Osteoblast (primary cell): ENCODE measurements at regions not wholly inside any gene's neighbourhood (a gene's known extent, or its start where the extent isn't known, plus 50 kb on each side); places are given as distances from the start of the nearest gene placed in this dataset.

Experiments used
- DNase-seq: peaks from one replicate; pipeline ENCODE4 v3.0.0; 2011; ENCODE audit warnings: low spot score, mixed read lengths; ENCODE audit not compliant: insufficient read length; ENCODE audit errors: missing footprints
- H2AFZ ChIP-seq: 2 replicates; pipeline ENCODE4 v1.6.0; 2011; ENCODE audit warnings: mild to moderate bottlenecking, low read length
- H3K27ac ChIP-seq: 2 replicates; pipeline ENCODE4 v1.5.1; 2011; ENCODE audit warnings: mild to moderate bottlenecking, low read depth, low read length, moderate library complexity
- H3K27me3 ChIP-seq: 2 replicates; pipeline ENCODE4 v1.6.0; 2012; ENCODE audit warnings: mild to moderate bottlenecking, control low read depth, inconsistent platforms, low read length, moderate library complexity; ENCODE audit not compliant: insufficient read depth
- H3K36me3 ChIP-seq: 2 replicates; pipeline ENCODE4 v1.5.1; 2011; ENCODE audit warnings: mild to moderate bottlenecking, low read length, control low read depth, moderate library complexity; ENCODE audit not compliant: insufficient read depth
- H3K4me1 ChIP-seq: 2 replicates; pipeline ENCODE4 v1.5.1; 2011; ENCODE audit warnings: mild to moderate bottlenecking, low read length, control low read depth, moderate library complexity; ENCODE audit not compliant: insufficient read depth
- H3K4me2 ChIP-seq: 2 replicates; pipeline ENCODE4 v1.6.0; 2011; ENCODE audit warnings: mild to moderate bottlenecking, low read length; ENCODE audit not compliant: insufficient read depth
- H3K4me3 ChIP-seq: fragments of 200-600 bp; sonication (generic); 3 replicates; pipeline ENCODE4 v1.5.1; 2012; ENCODE audit warnings: mild to moderate bottlenecking, low read length, inconsistent platforms; ENCODE audit not compliant: insufficient read depth
- H3K79me2 ChIP-seq: 2 replicates; pipeline ENCODE4 v1.6.0; 2012; ENCODE audit warnings: mild to moderate bottlenecking, low read length, control low read depth, inconsistent platforms; ENCODE audit not compliant: insufficient read depth
- H3K9me3 ChIP-seq: 2 replicates; pipeline ENCODE4 v1.5.1; 2011; ENCODE audit warnings: low read depth, low read length, control low read depth
- H4K20me1 ChIP-seq: 2 replicates; pipeline ENCODE4 v1.6.0; 2012; ENCODE audit warnings: mild to moderate bottlenecking, low read length, control low read depth; ENCODE audit not compliant: insufficient read depth
- CTCF ChIP-seq: IDR thresholded peaks from 2 replicates; pipeline ENCODE4 v1.5.1; 2011; ENCODE audit warnings: mild to moderate bottlenecking, low read depth, low read length, moderate library complexity; ENCODE audit errors: extremely low read depth

DNA sequence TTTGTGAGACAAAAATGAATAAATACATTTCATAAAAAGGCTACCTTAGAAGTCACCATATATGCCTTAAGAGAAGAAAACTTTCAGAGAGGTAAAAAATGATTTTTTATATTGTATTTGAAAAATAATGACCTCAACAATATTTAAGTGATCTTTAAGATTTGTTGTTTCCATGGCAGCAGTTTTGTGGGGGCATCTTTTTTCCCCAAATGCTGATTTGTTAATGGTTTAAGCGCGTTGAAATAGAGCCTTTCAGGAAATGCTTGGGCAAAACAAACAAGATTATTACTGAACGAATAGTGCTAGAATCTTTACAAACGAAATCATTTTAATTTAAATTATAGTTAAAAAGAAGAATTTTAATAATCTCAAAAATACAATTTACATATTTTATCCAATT is 103.1 kb upstream of the MYO16 start:
- no peak overlapping the region for H3K4me2 ChIP-seq
- no peak overlapping the region for H3K27ac ChIP-seq
- H3K36me3 ChIP-seq: no peaks in the 10 kb centered on the region
- DNase-seq: no peak
- no peaks in the 10 kb centered on the region for H3K79me2 ChIP-seq
- H3K4me3 ChIP-seq: no peak overlapping the region
- no peaks in the 10 kb centered on the region for H4K20me1 ChIP-seq
- H3K9me3 ChIP-seq: no peaks in the 10 kb centered on the region
- H2AFZ ChIP-seq: no peak overlapping the region
- TF ChIP-seq CTCF: no peak
- no peaks in the 10 kb centered on the region for H3K4me1 ChIP-seq
- H3K27me3 ChIP-seq: no peaks in the 10 kb centered on the region

DNA sequence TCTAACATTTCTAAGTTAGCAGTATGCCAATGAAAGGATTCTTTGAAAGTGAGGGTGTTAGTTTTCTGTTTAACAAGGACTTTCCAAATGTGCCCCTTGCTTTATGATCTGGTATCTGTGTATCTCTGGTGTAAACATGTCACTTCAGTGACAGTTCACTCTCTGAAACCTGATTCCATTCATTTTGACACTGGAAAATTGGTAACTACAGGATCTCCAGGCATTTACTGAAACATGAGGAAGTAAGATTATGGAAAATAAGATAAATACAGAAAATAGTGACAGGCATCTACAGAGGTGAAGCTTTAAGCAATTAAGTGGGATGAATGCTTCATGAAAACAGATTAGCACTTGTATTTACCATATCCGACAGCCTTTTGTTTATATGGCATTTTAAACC is 101.6 kb upstream of the MYO16 start:
- TF ChIP-seq CTCF: no peak

DNA sequence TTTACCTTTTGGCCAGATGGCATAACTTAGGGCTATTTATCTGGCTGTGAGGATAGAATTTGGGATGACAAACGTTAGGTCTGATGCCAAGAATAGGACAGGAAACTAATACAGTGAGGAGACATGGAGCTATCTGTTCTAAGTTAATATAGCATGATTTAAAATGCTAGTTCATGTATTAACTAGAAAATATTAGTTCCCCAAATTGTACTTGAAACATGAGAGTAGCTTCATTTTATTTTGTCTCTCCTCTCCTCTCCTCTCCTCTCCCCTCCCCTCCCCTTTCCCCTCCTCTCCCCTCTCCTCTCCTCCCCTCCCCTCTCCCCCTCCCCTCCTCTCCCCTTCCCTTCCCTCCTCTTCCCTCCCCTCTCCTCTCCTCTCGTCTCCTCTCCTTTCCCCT is 101.1 kb upstream of the MYO16 start:
- no peaks in the 10 kb centered on the region for H4K20me1 ChIP-seq
- H3K27me3 ChIP-seq: no peaks in the 10 kb centered on the region
- H3K27ac ChIP-seq: no peak overlapping the region
- H3K36me3 ChIP-seq: no peaks in the 10 kb centered on the region
- H3K9me3 ChIP-seq: no peaks in the 10 kb centered on the region
- no peaks in the 10 kb centered on the region for H3K79me2 ChIP-seq
- no peak overlapping the region for H3K4me2 ChIP-seq
- no peak overlapping the region for H3K4me3 ChIP-seq
- TF ChIP-seq CTCF: no peak
- DNase-seq: no peak
- H2AFZ ChIP-seq: no peak overlapping the region
- H3K4me1 ChIP-seq: no peaks in the 10 kb centered on the region

More for the DNA sequence above, 101.6 kb upstream of the MYO16 start:
- H3K27me3 ChIP-seq: no peaks in the 10 kb centered on the region
- no peak for DNase-seq
- no peaks in the 10 kb centered on the region for H3K9me3 ChIP-seq
- H3K79me2 ChIP-seq: no peaks in the 10 kb centered on the region
- H3K4me1 ChIP-seq: no peaks in the 10 kb centered on the region
- no peaks in the 10 kb centered on the region for H4K20me1 ChIP-seq
- no peaks in the 10 kb centered on the region for H3K36me3 ChIP-seq
- H3K4me3 ChIP-seq: no peak overlapping the region
- no peak overlapping the region for H3K27ac ChIP-seq
- H3K4me2 ChIP-seq: no peak overlapping the region
- no peak overlapping the region for H2AFZ ChIP-seq

- Histone ChIP-seq H3K79me2 (no peaks in the 10 kb centered on the region), H3K27ac (no peak overlapping the region), H3K4me1 (no peaks in the 10 kb centered on the region), H4K20me1 (no peaks in the 10 kb centered on the region), H2AFZ (no peak overlapping the region), H3K27me3 (no peaks in the 10 kb centered on the region), H3K9me3 (no peaks in the 10 kb centered on the region), H3K4me2 (no peak overlapping the region), H3K4me3 (no peak overlapping the region), H3K36me3 (no peaks in the 10 kb centered on the region)
- TF ChIP-seq CTCF: no peak
- no peak for DNase-seq
These were observed 95.6 kb upstream of the MYO16 start for GRCh38 chr13:108533842-108534241.
